ENCODE measurements at regions not wholly inside any gene's neighbourhood (a gene's known extent, or its start where the extent isn't known, plus 50 kb on each side); places are given as distances from the start of the nearest gene placed in this dataset.

- TF ChIP-seq CTCF (IDR thresholded peaks at IDR 0.05) (no peak), EP300 (IDR thresholded peaks at IDR 0.05) (no peak)
Measured at GRCh38 chr3:148420242-148420641, 277.5 kb upstream of the AGTR1 start.
